Hepatocyte (in vitro differentiated cells): ENCODE measurements at regions not wholly inside any gene's neighbourhood (a gene's known extent, or its start where the extent isn't known, plus 50 kb on each side); places are given as distances from the start of the nearest gene placed in this dataset.

Source experiments
- CTCF ChIP-seq: fragments of 200-600 bp; sonication (generic); IDR thresholded peaks from 2 replicates; pipeline ENCODE4 v1.5.1; 2016; ENCODE audit warnings: antibody characterized with exemption, mild to moderate bottlenecking; ENCODE audit not compliant: poor library complexity
- EZH2phosphoT487 ChIP-seq: fragments of 200-600 bp; sonication (generic); IDR thresholded peaks from one replicate; pipeline ENCODE4 v1.6.1; 2018; ENCODE audit warnings: antibody characterized with exemption, mild to moderate bottlenecking, low read depth, moderate library complexity; ENCODE audit not compliant: unreplicated experiment, severe bottlenecking

GRCh38 chr12:19648591-19648990 is 209.3 kb downstream of the AEBP2 start:
- TF ChIP-seq CTCF, result no peak
- TF ChIP-seq EZH2phosphoT487, result no peak
